Ascending aorta (tissue), 2 donors: ENCODE measurements at regions not wholly inside any gene's neighbourhood (a gene's known extent, or its start where the extent isn't known, plus 50 kb on each side); places are given as distances from the start of the nearest gene placed in this dataset.

Experiments used
- DNase-seq, 2 donors: peaks; one replicate each; pipeline ENCODE4 v3.0.0-alpha.2; 2019; ENCODE audit warnings: low spot score in 2 of 2
- H3K27ac ChIP-seq, 2 donors: fragments of 200-600 bp; sonication (generic); one replicate each; pipeline ENCODE4 v1.5.1; 2016 to 2017; ENCODE audit warnings: mild to moderate bottlenecking in 1 of 2
- H3K27me3 ChIP-seq: fragments of 200-600 bp; sonication (generic); one replicate; pipeline ENCODE4 v1.5.1; 2017
- H3K36me3 ChIP-seq, 2 donors: fragments of 200-600 bp; sonication (generic); one replicate each; pipeline ENCODE4 v1.5.1; 2016
- H3K4me1 ChIP-seq, 2 donors: fragments of 200-600 bp; sonication (generic); one replicate each; pipeline ENCODE4 v1.5.1; 2016 to 2017; ENCODE audit warnings: mild to moderate bottlenecking in 1 of 2
- H3K4me3 ChIP-seq, 2 donors: fragments of 200-600 bp; sonication (generic); one replicate each; pipeline ENCODE4 v1.5.1; 2016 to 2017; ENCODE audit warnings: mild to moderate bottlenecking in 1 of 2
- H3K9me3 ChIP-seq, 2 donors: fragments of 200-600 bp; sonication (generic); one replicate each; pipeline ENCODE4 v1.5.1; 2016
- intact Hi-C: fragments of 100-400 bp; cut with DNase I; formaldehyde crosslinking; loops from one replicate; pipeline ENCODE4 v1.15.1; 2023
- TF ChIP-seq, protein P1 (sequence below), 3 experiments: fragments of 200-600 bp in 2 of 3; fragments of 450-650 bp in 1 of 3; sonication (generic) in 2 of 3; IDR thresholded peaks; one replicate each; pipeline ENCODE4 v1.5.1; 2016 to 2019; ENCODE audit warnings: antibody characterized with exemption in 3 of 3, mild to moderate bottlenecking in 1 of 3, moderate library complexity in 1 of 3

- no peaks in the 10 kb centered on the region for H3K4me1 ChIP-seq
- intact Hi-C loops, result no loop called here
- TF ChIP-seq, protein P1, sequence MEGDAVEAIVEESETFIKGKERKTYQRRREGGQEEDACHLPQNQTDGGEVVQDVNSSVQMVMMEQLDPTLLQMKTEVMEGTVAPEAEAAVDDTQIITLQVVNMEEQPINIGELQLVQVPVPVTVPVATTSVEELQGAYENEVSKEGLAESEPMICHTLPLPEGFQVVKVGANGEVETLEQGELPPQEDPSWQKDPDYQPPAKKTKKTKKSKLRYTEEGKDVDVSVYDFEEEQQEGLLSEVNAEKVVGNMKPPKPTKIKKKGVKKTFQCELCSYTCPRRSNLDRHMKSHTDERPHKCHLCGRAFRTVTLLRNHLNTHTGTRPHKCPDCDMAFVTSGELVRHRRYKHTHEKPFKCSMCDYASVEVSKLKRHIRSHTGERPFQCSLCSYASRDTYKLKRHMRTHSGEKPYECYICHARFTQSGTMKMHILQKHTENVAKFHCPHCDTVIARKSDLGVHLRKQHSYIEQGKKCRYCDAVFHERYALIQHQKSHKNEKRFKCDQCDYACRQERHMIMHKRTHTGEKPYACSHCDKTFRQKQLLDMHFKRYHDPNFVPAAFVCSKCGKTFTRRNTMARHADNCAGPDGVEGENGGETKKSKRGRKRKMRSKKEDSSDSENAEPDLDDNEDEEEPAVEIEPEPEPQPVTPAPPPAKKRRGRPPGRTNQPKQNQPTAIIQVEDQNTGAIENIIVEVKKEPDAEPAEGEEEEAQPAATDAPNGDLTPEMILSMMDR (IDR thresholded peaks at IDR 0.05), result no peak
- H3K36me3 ChIP-seq, result no peaks in the 10 kb centered on the region
- no peak for DNase-seq
- no peaks in the 10 kb centered on the region for H3K27me3 ChIP-seq
- H3K4me3 ChIP-seq, result no peak overlapping the region
- no peaks in the 10 kb centered on the region for H3K9me3 ChIP-seq
- no peak overlapping the region for H3K27ac ChIP-seq
Measured at GRCh38 chr5:67432606-67433005, 236.0 kb upstream of the CD180 start.

DNA sequence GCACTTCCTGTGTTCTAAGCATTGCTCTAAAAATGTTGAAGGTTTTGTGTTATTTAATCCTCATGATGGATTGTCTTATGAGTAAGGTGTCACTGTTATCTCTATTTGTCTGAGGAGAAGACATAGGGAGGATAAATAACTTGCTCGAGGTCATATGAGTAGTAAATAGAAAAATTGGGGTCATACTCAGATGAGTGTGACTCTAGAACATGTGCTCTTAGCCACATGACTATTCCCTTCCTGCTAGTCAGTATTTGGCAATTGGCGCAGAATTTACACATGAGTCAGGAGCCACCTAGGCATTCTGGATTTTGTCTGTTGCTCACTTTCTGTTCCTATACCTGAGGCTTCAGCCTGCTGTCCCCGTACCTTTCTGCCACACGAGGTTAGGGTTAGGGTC, 234.6 kb upstream of the CD180 start:
- Histone ChIP-seq H3K27me3 (no peaks in the 10 kb centered on the region), H3K9me3 (no peaks in the 10 kb centered on the region), H3K27ac (no peak overlapping the region), H3K4me1 (no peaks in the 10 kb centered on the region), H3K4me3 (no peak overlapping the region), H3K36me3 (no peaks in the 10 kb centered on the region)
- no peak for DNase-seq
- intact Hi-C loops, result no loop called here
- TF ChIP-seq, protein P1 (IDR thresholded peaks at IDR 0.05), result no peak

DNA sequence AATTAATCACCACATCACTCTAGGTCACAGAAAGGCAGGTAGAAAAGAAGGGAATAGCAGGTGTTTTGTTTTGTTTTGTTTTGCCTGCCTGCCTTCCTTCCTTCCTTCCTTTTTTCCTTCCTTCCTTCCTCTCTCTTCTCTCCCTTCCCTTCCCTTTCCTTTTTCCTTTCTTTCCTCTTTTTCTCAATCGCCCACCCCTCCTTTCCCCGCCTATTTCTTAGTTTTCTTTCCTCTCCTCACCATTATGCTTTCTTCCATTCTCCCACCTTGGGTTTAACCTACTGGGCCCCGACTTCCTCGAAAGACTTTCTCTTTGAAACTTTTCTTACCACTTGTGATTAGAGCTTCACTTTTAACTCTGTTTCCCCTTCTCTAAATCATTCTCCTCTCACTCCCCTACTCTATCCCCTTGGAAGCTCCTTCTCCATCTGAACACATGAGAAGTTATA, 231.3 kb upstream of the CD180 start:
- H3K4me3 ChIP-seq, result no peak overlapping the region
- H3K36me3 ChIP-seq, result no peaks in the 10 kb centered on the region
- intact Hi-C loops, result no loop called here
- no peaks in the 10 kb centered on the region for H3K9me3 ChIP-seq
- H3K27ac ChIP-seq, result no peak overlapping the region
- TF ChIP-seq, protein P1 (IDR thresholded peaks at IDR 0.05), result no peak
- H3K4me1 ChIP-seq, result no peaks in the 10 kb centered on the region
- no peaks in the 10 kb centered on the region for H3K27me3 ChIP-seq
- no peak for DNase-seq

GRCh38 chr5:67426961-67427849, 230.6 kb upstream of the CD180 start:
- TF ChIP-seq, protein P1 (IDR thresholded peaks at IDR 0.05), result no peak
- DNase-seq, result no peak
- H3K4me1 ChIP-seq, result no peaks in the 10 kb centered on the region
- H3K9me3 ChIP-seq, result no peaks in the 10 kb centered on the region
- no peaks in the 10 kb centered on the region for H3K27me3 ChIP-seq
- no peak overlapping the region for H3K27ac ChIP-seq
- no peaks in the 10 kb centered on the region for H3K36me3 ChIP-seq
- no peak overlapping the region for H3K4me3 ChIP-seq
- intact Hi-C loops, result no loop called here

DNA sequence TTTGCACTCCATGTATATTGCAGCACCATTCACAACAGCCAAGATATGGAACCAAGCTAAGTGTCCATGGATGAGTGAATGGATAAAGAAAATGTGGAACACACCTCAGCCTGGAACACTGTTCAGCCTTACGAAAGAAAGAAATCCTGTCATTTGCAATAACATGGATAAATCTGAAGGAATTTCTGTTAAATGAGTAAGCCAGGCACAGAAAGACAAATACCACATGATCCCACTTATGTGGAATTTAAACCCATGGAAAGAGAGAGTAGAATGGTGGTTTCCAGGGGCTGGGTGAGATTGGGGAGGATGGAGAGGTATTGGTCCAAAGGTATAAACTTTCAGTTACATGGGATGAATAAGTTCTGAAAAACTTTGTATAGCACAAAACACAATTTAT, 228.9 kb upstream of the CD180 start:
- intact Hi-C loops, result no loop called here
- Histone ChIP-seq H3K27me3 (no peaks in the 10 kb centered on the region), H3K36me3 (no peaks in the 10 kb centered on the region), H3K4me1 (no peaks in the 10 kb centered on the region), H3K4me3 (no peak overlapping the region), H3K9me3 (no peaks in the 10 kb centered on the region), H3K27ac (no peak overlapping the region)
- TF ChIP-seq, protein P1 (IDR thresholded peaks at IDR 0.05), result no peak
- DNase-seq, result no peak
